HG03571 (cell line): ENCODE measurements at regions not wholly inside any gene's neighbourhood (a gene's known extent, or its start where the extent isn't known, plus 50 kb on each side); places are given as distances from the start of the nearest gene placed in this dataset.
A peak's percentile ranks its signal among the peaks of the same experiment; 100 is the strongest.
"Not testable (repeated sequence)": the region's sequence is repeated elsewhere in the genome, so short reads cannot be mapped to it uniquely, and the experiment has no call there.

Source experiments
- ATAC-seq: cut with Tn5 transposase; IDR thresholded peaks from one replicate; pipeline ENCODE4 v1.9.1; 2021; ENCODE audit not compliant: unreplicated experiment

DNA sequence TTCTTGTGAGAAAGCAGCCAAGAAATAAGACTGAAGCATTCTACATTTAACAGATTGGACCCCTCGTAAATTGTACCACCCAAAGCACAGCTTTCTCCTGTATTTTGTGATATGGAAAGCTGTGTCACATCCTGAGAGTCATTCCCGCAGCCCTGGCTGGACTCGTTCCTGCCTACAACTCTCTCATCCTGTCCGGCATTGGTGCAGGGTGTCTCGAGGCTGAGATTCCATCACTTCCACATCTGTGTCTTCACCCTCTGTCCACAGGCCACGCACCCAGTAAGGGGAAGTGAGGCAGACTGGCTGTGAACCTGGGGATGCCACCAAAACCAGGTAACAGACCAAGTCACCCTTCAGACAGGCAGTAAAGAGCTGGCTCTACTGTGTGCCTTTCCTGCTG lies 146.2 kb upstream of the KLF6 start:
- no peak for ATAC-seq

DNA sequence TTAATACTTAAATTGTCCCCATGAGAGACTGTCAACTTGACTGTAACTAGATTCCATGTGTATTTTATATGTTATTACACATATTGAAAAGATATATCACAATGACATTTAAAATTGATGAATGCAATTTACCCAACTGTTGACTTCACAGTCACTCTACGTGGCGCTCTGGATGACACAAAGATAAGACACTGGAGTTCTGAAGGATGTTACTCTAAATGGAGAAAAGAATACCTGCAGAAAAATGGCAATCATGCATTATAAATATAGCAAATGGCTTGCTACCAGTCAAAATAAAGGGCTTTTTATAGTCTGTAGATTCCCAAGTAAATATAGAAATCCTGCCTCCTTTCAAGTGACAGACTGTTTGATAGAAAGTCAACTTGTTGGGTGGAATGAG lies 143.6 kb upstream of the KLF6 start:
- no peak for ATAC-seq

DNA sequence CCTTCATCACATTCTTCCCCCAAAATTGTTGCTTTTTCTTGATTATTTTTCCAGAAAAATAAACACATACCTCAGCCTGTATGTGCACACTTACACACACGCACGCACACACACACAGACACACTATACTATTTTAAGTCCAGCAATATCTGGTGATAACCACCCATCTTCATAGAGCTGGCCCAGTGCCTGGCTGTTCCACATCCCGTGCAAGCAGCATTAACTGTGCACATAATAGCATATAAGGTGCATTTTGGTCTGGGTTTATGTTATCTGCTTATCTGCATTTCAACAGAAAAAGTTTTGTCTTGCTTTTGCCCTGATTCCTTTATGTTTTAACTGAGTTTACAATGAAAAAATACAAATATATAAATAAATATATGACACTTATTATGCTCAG lies 143.1 kb upstream of the KLF6 start:
- no peak for ATAC-seq

DNA sequence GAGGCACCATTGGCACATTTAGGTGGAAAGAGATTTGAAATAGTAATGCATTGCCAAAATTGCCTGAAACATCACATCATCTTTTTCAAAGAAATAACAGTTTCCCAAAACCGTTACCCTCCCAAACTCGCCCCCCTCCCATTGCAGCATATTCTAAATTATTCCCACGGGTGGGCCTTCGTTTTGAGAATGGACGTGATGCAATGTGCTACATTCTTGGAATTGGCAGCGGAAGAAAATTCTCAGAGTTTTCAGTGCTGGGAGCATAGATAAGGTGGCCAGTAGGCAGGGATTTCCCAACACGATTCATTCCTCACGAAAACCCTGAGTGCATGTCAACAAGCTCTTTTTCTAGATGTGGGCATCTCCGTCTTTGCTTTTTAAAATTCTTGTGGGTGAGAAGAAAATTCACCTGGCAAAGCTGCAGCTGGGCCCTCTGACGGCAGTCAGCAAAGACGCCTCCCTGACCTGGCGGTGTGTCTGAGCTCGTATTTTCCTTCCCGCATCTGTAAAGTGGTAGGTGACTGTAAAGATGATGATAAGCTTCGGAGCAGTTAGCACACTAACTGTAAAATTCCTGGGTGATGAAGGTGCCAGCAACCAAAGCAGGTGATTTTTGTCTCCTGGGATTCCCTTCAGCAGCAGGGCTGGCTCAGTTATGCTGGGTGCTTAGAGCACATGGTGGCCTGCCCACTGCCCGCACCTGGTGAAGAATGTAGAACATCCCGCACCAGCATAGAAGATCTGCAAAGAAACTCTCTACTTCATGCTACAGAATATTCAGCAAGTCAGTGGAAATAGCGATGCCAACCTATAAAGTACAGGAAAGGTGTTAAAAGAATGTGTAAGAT lies 141.9 kb upstream of the KLF6 start:
- ATAC-seq = no peak

DNA sequence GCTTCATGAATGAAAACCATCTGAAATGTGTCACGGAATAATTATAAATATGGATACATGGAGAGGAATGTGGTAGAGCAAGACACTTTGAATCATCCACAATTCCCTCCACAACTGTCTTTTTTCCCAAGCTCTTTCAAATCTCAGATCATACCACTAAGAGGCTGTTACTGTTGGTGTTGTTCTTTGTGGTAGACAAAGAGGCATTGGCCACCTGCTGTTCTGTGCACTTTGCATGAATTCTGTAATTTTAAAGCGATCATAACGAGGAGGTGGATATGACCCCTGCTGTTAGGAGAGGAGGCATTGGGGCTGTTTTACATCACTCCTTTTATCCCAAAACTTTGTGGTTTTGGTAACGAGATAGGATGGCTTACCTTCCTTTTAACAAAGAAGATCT lies 141.2 kb upstream of the KLF6 start:
- ATAC-seq = no peak

DNA sequence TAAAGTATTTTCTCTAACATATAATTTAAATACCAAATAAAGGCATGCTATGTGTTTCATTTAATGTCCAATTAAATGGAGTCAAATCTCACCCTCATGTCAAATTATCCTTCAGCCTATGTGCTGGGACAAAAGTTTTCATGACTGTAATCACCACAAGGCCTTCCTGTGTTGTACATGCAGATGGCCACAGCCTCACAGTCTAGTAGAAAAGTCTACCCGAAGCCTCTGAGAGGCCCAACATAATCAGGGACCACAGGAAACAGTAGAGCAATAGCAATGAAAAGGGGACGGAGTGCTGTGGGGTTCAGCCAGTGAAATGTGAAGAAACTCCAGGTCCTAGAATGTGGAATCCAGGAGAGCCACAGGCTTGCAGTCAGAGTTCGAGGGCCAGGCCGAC lies 140.2 kb upstream of the KLF6 start:
- no peak for ATAC-seq

DNA sequence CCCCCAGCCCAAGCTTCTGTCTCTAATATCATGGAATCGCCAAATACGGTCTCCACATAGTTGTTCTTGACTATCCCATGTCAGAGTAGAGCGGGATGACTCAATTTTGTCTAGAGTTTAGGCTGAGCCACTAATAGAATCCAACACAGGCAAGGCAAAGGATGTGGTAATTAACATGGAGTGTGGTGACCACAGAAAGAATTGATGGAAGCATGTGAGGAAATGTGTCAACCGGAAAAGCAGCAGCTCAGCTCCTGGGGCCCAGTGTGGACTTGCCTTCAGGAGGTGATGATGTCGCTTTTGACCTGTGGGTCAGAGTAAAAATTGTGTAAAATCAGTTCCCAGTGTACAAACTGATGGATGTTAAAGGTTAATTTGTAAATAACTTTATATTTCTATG lies 139.3 kb upstream of the KLF6 start:
- ATAC-seq = no peak

DNA sequence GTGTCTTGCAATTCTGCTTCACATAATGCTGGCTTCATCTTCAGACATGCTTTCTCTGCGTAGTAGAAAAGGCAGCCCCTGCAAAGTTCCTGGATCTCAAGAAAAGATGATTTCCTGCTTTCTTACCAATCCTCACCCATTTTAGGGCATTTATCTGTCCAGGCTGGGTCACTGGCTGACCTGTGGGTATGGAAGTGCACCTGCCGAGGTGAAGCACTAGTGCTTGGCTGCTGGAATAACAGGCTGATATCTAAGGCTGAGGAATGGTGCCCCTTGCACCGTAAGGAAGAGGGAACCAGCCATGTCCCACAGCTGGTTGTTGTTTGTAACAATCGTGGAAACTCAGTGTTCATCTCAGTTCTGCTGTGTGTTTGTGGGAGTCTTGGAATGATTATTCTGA lies 138.0 kb upstream of the KLF6 start:
- ATAC-seq = no peak

DNA sequence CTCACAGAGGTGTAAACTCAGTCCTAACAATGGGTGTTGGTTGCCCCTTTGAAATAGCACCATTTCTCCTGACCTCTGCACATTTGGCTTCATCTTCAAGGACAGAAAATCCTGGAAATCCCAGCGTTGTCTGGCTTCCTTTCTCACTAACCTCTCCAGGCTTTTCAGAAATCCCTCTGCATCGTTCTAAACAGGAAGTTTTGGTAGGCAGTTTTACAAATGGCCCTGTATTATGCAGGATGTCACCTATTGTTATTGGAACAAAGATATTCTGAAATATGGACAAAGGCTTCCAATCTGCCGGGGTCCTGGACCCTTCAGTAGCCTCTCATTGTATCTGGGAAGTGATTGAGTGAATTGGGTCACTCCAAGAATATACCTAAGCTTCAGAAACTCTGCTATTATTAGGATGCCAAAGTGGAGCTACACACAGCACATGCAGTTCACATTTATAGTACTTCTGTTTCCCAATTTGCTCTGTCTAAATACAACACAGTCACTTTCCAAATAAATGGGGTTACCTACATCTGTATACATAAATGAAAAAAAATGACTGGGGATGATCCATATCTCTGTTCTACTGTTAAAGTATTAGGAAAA lies 134.8 kb upstream of the KLF6 start:
- no peak for ATAC-seq

DNA sequence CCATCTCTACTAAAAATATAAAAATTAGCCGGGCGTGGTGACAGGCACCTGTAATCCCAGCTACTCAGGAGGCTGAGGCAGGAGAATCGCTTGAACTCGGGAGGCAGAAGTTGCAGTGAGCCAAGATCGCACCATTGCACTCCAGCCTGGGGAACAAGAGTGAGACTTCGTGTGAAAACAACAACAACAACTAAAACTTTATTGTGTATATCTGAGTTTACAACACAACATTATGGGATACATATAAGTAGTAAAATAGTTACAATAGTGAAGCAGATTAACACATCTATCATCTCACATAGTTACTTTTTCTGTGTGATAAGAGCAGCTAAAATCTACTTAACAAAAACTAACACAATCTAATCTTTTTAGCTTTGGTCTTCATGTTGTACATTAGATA lies 132.4 kb upstream of the KLF6 start:
- not testable (repeated sequence) for ATAC-seq

DNA sequence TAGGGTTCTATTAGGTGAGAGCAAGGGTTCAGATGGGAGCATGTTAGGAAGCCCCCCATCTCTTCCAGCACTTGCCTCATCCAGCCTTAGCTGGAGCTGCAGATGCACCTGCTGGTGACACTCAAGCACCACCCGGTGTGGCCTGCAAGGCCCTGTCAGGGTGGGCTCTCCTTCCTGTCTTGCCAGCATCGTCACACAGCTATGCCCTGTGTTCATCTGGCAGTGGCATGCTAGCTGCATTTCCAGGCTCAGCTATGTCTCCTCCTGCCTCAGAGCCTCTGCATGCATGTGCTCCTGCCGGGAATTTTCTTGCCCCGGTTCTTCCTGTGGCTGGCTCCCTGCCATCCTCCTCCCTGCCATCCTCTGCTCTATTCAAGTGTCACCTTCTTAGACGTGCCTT lies 129.7 kb upstream of the KLF6 start:
- no peak for ATAC-seq

DNA sequence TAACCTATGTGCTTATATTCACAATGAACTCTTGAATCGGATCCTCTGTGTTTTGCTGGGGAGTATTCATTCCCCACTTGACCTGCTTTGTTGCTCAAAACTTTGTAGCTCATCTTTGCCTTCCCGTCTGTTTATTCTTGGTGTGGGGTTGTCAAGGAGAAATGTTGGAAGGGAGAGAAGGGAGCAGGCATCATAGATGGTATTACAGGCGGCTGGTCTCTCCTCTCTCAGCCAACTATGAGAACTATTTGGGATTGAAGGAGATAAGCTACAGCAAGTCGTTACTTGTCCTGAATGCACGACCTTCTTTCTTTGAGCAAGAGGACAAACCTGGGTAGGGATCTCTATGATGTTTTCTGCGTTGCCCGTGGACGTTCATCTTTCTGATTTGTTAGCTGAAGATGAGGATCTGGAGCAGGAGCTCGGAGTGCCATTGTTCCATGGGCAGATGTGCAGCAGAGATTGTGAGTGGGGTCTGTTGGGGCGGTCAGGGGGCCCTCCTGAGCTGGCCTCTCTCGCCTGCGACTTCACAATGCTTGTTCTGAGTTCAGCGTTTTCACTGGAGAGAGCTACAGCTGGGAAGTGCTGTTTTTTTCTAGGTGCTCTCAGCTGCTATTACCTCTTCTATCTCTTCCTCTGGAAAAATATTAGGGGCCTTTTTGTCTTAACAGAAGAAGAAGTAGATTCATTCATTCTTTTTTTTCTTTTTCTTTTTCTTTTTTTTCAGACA lies 126.9 kb upstream of the KLF6 start:
- ATAC-seq = no peak

DNA sequence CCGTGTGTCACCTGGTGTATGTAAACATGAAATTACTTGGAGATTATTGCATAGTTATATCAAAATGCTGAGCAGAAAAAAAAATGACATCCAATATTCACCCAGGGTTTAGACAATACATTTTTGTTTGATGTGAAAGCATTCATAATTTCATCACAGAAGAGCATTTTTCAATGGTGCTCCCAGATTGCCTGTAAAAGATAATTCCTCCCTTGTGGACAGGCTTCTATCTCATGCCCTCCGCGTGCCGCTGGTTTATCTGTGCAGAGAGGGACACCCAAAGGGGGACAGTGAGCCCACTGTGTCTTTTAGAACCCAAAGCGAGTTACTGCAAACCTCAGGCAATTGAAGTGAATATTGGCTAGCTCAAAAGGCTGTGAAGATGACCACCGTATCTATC lies 126.2 kb upstream of the KLF6 start:
- no peak for ATAC-seq

DNA sequence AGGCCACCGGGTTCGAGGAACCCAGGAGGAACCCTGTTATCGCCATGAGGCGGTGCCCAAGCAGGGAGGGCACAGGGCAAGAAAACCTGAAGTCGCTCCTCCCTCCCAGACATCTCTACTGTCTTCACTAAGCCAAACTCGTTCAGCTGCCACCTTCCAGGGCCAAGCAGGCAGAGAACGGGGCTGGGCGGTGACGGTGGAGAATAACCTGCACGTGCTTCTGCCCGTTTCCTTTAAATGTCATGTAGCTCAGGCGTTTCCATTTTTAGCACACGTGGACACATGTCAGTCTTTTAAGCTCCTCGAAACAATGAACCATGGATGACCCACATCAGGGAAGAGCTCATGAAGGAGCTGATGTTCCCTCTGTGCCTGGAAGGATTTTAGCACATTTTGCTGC lies 124.3 kb upstream of the KLF6 start:
- no peak for ATAC-seq

DNA sequence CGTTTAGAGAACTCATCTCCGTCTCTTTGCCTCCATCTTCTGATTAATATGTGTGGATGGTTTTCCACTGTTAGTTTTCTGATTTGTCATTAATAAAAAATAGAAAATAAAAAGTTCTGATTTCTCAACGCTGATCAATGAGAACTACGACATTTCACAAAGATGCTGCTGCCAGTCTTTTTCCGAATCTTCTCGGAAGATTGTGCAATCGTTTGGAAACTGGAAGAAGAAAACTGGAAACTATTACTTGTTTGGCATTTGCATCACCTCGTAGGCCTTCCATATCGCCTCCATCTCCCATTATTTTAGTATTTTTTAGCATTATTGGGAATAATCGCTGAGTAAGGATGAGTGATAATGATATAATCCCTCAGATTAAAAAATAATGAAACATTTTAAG lies 123.2 kb upstream of the KLF6 start:
- ATAC-seq = no peak

DNA sequence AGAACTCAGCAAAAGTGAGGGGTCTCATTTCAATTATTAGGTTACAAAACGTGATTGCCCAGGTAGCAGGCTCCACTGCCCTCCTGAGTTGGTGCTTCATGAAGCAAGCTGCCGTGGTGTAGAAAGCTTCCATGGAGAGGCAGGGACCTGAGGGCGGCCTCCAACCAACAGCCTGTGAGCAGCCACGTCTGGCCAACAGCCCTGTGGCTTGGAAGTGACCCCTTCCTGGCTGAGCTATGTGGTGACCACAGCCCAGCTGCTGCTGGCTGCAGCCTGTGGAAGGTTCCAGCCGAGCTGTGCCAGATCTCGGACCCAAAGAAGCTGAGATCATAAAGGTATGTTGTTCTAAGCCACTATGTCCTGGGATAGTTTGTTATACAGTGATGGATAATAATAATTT lies 122.5 kb upstream of the KLF6 start:
- no peak for ATAC-seq

DNA sequence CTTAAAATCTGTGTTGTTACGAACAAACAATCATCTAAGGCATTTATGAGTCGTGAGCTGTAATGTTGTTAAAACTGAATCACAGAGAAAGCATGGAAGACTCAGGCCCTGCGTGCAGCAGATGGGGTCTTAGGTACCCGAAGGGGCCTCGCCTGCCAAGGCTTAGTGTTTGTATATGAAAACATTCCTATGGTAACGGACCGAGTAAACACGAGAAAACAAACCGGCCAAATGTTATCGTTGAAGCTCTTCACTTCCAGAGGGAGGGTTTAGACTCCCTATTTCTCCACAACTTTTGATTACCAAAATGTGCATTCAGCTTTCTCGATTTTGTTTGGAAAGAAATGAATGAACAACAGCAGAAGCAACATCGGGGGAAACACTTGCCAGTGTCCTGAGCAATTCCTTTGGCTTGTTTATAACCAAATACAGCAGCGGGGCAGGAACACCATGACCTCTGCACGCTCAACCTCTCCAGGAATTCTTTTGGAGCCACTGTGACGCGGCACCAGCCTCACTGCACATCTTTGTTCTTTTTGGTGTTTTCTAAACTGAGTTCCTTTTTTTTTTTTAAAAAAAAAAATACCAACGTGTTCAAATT lies 121.6 kb upstream of the KLF6 start:
- no peak for ATAC-seq

DNA sequence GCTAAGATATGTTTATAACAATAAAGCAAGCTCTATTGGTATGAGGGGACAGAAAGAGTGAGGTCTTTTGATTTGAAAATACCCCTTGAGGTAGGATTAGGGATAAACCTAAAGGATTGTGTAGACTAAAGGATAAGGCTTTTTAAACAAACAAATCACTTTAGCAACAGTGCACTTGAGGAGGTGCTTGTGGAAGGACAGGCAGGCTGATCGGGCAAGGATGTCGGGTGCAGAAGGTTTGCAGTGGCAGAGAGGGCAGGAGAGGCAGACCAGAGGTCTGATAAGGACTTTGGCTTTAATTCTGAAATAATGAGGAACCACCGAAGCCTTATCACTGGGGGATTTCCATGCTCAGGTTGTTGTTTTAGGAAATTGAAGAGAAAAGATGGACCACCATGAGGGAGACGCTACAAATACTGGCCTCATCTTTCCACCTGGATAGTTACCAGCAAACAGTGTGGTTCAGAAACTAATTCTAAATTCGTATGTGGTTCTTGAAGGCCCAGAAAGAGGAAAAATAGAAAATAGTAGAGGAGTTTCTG lies 119.5 kb upstream of the KLF6 start:
- ATAC-seq = no peak

DNA sequence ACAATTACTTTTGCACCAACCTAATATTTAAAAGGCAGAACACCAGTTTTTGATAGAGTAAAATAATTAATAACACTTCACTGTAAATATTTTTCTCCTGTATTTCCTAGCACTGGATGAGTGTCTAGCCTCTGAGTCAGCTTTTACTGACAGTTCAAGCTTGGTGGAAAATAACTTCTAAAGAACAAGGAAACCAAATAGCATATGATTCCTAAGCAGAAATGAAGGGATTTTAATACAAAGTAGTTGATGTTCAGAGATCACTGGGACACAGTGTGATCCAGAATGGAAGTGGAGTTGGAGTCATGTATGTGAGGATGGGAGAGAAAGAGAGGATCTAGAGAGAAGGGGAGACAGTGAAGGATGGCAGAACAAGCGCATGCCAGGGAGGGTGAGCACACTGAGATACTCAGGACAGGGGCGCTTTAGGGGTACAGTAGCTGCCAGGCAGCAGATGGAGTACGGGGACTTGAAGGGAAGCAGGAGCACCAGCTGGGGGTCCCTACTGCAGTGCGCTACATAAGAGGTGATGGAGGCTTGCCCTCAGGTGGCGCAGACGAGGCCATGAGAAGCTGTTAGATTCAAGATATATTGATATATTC lies 117.9 kb upstream of the KLF6 start:
- peak; percentile 37 for ATAC-seq

DNA sequence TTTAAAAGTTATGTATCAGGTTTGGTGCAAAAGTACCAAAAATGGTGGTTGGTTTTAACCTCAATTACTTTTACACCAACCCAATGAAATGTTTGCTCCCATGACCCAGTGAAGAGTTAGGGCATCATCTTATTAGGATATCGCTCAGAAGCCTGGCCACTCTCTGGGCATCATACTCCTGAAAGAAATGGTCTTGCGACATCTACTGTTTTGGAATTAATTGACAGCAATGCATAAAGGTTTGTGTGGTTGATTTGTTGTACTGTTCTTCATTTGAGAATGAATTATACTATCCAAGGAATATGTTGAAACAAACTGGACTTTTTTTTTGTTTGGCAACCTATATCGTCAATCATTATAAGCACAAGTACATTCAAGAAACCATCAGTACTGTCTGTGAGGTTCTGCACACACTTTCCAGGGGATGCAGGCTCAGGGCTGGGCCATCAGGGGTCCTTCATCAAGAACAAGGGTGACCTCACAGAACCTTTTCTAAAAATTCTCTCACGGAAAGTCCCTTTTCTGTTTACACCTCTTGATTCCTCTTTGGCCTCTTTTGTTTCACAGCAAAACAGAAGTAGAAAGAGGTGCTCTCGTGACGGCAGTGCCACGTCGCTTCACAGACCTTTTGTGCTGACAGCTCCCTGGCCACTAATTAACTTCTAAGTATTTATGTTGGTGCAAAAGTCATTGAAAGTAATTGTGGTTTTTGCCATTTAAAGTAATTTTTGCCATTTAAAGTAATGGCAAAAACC lies 117.2 kb upstream of the KLF6 start:
- ATAC-seq = peak; percentile 94
